ENCODE measurements at regions not wholly inside any gene's neighbourhood (a gene's known extent, or its start where the extent isn't known, plus 50 kb on each side); places are given as distances from the start of the nearest gene placed in this dataset.

- ChIA-PET RAD21 (ENCODE audit: unreplicated experiment) (no interaction called here), SMC1A (ENCODE audit: uncharacterized antibody, unreplicated experiment) (no interaction called here), POLR2A (no interaction called here), CTCF (no interaction called here)
- H4K20me1 ChIP-seq (ENCODE audit: control insufficient read depth, insufficient read depth) = no peaks in the 10 kb centered on the region
- H3K36me3 ChIP-seq (ENCODE audit: control insufficient read depth in 2 of 2, insufficient read depth in 2 of 2, low read length in 1 of 2) = no peaks in the 10 kb centered on the region
- no peaks in the 10 kb centered on the region for H3K4me1 ChIP-seq (ENCODE audit: control insufficient read depth, insufficient read depth, low read length)
- BruUV-seq (replicated peaks) = no TSS peak
- DNase-seq (ENCODE audit: low read depth, low spot score) = no peak
- ATAC-seq = no peak
- no peak for FAIRE-seq
- no peaks in the 10 kb centered on the region for H3K9me3 ChIP-seq (replicated peaks; ENCODE audit: control insufficient read depth, insufficient read depth, low read length)
- in situ Hi-C loops (cut with MboI) (no loop called here), intact Hi-C loops (cut with micrococcal nuclease; ENCODE audit: unreplicated experiment) (no loop called here)
- H3K79me2 ChIP-seq (ENCODE audit: control insufficient read depth, insufficient read depth, low read length) = no peaks in the 10 kb centered on the region
- no peak overlapping the region for H3K27ac ChIP-seq (ENCODE audit: control insufficient read depth, insufficient read depth)
- no peak overlapping the region for H3K9ac ChIP-seq (ENCODE audit: control insufficient read depth, insufficient read depth, low read length)
- TF ChIP-seq NR2C2 (IDR thresholded peaks at IDR 0.05; ENCODE audit: borderline replicate concordance, control insufficient read depth, insufficient read length, low read depth) (no peak), POLR2AphosphoS2 (IDR thresholded peaks at IDR 0.05; ENCODE audit: low read depth, low read length) (no peak), FOXM1 (IDR thresholded peaks at IDR 0.05; ENCODE audit: low read depth, low read length) (no peak), PAX5 (IDR thresholded peaks at IDR 0.05; ENCODE audit: borderline replicate concordance, low read depth, low read length) (no peak), TCF12 (IDR thresholded peaks at IDR 0.05; ENCODE audit: low read depth, low read length) (no peak), TARDBP (IDR thresholded peaks at IDR 0.05; ENCODE audit: borderline replicate concordance) (no peak), RFX5 (IDR thresholded peaks at IDR 0.05; ENCODE audit: low read depth, low read length) (no peak), EED (IDR thresholded peaks at IDR 0.05; ENCODE audit: low read depth) (no peak), STAT3 (IDR thresholded peaks at IDR 0.05; ENCODE audit: low read depth, low read length) (no peak), POLR2A (IDR thresholded peaks at IDR 0.05; ENCODE audit: low read depth, low read length) (no peak), TBL1XR1 (IDR thresholded peaks at IDR 0.05; ENCODE audit: low read depth, low read length) (no peak), PBX3 (IDR thresholded peaks at IDR 0.05; ENCODE audit: insufficient replicate concordance, low read depth, low read length) (no peak), IRF4 (IDR thresholded peaks at IDR 0.05; ENCODE audit: low read depth, low read length) (no peak), MEF2B (IDR thresholded peaks at IDR 0.05; ENCODE audit: partially characterized antibody, poor library complexity, severe bottlenecking) (no peak), RAD51 (IDR thresholded peaks at IDR 0.05) (no peak), CBX5 (IDR thresholded peaks at IDR 0.05; ENCODE audit: low read depth) (no peak), CBX3 (IDR thresholded peaks at IDR 0.05; ENCODE audit: borderline replicate concordance, low read depth) (no peak), NBN (IDR thresholded peaks at IDR 0.05) (no peak), MTA2 (IDR thresholded peaks at IDR 0.05; ENCODE audit: low read depth) (no peak), NFYB (IDR thresholded peaks at IDR 0.05; ENCODE audit: insufficient read depth, low read depth, low read length) (no peak)
- H3K27me3 ChIP-seq (replicated peaks in 1 of 2; ENCODE audit: control insufficient read depth in 2 of 2, insufficient read depth in 2 of 2, low read length in 1 of 2) = no peaks in the 10 kb centered on the region
- no peak overlapping the region for H3K4me2 ChIP-seq (ENCODE audit: control insufficient read depth, insufficient read depth)
- H2AFZ ChIP-seq (ENCODE audit: control insufficient read depth, low read depth, low read length) = no peak overlapping the region
- 30% methylated on average over 2 of the region's 2 CpGs for WGBS (ENCODE audit: insufficient coverage, insufficient replicate concordance, low lambda C conversion rate, missing lambda C conversion rate)
- H3K4me3 ChIP-seq = no peak overlapping the region
Measured at GRCh38 chr3:74021449-74021848, 396.7 kb upstream of the PDZRN3 start.

All from GM12878 (cell line).